NCI-H1694 (cell line): ENCODE measurements at regions not wholly inside any gene's neighbourhood (a gene's known extent, or its start where the extent isn't known, plus 50 kb on each side); places are given as distances from the start of the nearest gene placed in this dataset.
A peak's percentile ranks its signal among the peaks of the same experiment; 100 is the strongest.

Experiments used
- DNase-seq: peaks from one replicate; lab custom pipeline; 2025; lab: John Stamatoyannopoulos, UW

DNA sequence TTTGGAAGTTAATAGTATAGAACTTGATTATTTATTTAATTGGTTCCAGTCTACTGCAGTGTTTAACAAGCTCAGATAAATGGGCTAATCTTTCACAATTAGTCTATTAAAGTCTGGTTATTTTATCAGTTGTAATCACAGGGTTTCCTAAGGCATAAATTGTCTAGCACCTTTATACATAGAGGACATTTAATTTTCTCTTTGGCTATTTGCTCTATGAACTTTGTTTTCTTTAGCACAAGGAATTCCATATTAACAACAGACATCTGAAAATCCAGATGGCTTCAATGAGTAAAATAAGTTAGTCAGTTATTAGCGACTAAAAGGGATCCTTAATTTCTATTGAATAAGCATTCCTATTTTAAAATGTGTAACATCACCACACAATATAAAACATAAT lies 1350.8 kb upstream of the SLC10A2 start:
- no peak for DNase-seq

DNA sequence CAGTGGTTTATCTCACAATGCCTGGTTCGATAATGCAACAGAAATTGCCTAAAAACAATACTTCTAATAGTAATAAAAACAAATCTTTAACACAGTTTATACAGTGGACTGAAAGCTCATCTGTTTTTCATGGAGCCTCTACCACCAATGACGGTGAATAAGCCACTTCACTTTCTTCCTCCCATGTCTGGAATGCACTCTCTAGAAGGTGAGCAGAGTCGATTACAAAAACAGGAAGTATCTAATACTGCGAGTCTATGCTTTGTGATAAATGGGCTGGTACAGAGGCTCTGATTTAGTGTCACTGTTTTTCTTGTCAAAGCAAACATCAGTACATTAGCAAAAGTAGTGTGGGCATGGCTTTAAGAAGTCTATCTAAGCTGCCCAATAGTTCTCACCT lies 1348.6 kb upstream of the SLC10A2 start:
- no peak for DNase-seq

DNA sequence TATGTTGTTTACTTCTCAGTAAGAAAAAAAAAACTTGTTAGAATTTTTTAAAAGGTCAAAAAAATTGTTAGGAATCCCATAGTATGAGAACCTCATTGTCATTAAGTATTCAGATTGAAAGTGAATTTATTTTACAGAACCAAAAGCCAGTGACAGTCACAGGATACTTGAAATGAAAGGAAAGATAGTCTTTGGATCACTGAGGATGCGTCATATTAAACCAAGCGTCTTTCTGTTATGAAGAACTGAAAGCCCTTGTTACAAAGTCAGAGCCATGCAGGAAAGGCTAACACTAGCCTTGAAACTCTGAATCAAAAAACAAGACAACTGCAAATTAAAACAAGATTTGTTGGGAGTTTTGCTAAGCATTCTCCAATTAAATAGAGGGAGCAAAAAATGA lies 1348.0 kb upstream of the SLC10A2 start:
- no peak for DNase-seq

DNA sequence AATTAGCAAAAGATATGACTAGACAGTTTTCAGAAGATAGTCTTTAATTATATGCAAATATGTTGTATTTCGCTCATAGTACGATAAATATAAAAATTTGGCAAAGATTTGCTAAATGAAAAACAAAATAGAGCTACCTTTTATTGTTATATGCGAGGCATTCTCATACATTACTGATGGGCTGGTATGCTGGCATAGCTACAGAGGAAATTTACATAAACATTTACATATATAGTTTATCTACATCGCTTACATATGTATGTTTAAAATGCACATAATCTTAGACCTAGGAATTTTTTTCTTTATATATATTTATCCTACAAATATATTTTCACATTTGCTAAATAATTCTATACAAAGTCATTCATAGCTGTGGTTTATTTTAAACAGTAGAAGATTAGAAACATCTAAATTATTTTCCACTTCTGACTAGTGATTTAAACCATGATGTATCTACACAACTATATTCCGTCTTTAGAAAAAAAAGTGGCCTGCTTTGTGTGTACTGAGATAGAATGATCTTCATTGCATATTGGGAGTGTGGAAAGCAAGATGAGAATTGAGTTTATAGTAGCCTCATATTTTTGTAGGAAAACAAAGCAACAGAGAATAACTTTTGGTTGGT lies 1345.0 kb upstream of the SLC10A2 start:
- no peak for DNase-seq

DNA sequence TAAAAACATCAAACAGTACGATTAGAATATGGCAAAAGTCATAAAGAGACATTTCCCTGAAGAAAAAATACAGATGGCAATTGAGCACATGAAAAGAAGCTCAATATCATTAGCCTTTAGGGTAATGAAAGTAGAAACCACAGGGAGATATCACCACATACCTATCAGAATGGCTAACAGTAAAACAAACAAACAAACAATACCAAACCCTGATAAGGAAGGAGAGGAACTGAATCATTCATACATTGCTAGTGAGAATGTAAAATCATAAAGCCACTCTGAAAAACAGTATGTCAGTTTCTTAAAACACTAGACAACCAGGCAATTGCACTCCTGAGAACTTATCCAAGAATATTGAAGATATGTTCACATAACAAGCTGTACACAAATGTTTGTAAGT lies 1342.5 kb upstream of the SLC10A2 start:
- DNase-seq, result no peak

DNA sequence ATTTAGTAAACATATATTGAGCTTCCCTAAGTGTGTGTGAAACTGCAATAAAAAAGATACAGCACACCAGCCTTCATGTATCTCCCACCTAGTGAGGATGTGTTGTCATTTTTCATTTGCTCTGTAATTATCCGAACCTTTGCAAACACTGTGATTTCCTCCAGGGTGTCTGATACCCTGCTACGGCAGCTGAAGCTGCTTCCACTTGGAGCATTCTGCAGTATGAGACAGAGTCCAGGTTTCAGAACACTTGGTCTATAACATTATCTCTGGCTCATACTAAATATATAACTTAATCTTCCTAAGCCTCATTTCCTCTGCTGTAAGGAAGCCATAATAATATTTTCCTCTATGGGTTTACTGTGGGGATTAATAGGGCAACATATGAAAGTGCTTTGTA lies 1338.1 kb upstream of the SLC10A2 start:
- no peak for DNase-seq

DNA sequence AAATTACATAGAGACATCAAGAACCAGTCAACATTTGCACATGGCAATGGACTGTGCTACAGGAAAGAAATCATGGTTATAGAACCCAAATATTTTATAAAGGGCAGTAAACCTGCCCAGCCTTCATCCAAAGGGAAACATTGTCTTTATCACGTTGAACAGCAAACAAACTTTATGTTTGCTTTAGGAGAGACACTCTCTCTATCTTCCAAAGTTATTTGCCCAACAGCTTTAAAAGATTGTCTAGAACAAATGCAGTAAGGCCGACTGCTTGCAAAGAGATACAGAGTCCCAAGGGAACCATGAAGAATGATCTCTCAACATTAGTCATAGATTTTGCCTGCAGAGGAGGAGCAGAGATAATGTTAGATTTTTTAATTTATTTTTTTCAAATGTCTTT lies 1323.5 kb upstream of the SLC10A2 start:
- DNase-seq, result no peak

DNA sequence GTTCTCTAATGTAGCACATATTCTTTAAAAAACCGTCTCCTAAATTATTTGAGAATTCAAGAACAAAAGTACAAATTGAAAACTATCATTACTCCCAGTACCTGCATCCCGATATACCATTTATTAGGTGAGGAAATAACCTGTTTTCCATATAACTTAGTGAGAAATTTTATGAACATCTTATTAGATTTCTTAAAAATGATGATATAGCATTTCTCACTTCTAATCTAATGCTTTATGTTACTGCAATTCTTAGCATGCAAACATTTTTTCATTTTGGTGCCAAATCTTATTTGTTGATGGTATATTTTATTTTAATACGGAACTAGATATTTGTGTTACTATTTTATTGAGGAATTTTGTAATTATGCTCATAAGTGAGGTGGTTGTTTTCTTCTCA lies 1321.3 kb upstream of the SLC10A2 start:
- DNase-seq, result no peak

DNA sequence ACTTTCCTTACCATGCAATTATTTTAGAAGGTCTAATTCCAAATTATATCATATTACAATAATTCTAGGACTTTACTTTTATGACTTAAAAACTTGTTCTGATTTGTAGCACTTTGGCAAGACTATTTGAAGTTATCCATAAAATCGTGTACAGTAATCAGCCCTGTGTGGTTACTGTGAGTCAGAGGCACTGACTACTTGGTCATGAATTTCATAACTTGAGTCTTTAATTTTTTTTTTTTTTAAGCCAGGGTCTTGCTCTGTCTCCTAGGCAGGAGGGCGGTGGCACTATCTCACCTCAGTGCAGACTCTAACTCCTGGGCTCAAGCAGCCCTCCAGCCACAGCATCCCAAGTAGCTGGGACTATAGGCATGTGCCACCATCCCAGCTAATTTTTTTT lies 1319.2 kb upstream of the SLC10A2 start:
- DNase-seq, result no peak

DNA sequence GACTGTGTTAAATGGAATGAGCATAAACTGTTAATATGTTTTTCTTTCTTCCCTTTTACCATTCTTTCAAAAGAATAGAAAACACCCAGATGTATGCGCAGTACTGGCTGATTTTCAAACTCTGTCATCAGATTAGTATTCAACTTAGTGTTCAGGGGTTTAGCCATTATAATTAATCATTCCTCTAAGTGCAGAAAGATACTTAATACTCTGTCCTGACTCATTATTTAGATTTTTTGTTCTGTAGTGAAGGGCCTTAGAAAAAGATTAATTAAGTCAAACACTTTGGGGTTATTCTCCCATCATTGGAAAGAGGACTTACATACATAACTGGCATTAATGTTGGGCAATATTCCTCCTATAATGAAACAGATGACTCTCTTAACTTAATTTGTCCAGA lies 1316.7 kb upstream of the SLC10A2 start:
- no peak for DNase-seq

DNA sequence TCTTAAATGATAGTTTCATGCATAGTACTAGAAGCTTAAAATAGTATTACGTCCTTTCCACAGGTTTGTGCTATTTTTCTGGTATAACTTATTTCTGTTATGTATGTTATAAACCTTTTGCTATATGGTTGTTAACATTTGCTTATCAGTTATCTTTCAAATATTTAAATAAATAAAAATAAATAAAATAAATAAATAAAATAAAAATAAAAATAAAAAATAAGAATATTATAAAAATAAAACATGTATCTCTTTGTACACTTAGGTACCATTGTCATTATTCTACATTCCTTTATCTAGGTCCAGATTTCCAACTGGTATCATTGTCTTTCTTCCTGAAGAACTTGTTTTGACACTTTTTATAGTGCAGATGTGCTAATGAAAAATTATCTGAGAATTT lies 1310.4 kb upstream of the SLC10A2 start:
- no peak for DNase-seq

DNA sequence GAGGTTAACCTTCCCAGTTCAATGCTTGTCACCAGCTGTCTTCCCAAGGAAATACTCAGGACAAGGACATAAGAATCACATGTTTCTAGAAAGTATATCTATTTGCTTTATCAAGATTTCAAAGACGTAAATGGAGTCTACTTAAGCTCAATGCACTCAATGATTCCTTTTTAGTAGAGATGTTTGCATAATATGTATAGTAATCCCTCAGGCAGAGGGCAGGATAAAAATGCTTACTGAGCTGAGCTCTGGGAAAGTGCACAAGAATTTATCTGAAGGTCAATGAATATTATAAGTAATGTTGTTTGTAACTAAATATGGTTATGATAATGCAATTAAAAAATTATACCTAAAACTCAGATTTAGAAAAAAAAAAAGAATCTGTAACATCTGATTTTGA lies 1309.4 kb upstream of the SLC10A2 start:
- no peak for DNase-seq

DNA sequence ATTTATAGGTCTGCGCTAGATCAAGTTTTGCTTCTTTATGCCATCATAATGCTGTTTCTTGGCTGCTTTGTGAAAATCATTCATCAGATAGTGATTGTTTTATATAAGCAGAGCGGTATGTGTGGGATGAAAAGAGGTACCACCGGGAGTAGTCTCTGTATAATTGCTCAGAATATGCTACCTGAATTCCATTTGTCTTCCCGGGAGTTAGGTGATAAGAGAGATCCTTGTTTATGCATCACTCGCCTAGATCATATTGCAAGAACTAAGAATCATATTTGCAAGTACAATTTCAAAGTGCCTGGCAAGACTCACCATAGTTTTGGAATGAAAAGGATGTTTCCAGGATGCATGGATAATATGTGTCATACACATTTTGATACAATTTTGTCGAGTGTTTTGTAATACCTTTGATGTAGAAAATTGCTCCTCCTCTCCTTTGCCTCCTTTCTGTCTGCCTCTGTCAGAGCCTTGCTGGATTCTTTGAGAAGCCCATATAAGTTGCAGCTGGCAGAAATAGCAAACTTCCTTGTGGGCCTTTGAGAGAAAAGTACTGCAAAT lies 1306.0 kb upstream of the SLC10A2 start:
- DNase-seq, result no peak

DNA sequence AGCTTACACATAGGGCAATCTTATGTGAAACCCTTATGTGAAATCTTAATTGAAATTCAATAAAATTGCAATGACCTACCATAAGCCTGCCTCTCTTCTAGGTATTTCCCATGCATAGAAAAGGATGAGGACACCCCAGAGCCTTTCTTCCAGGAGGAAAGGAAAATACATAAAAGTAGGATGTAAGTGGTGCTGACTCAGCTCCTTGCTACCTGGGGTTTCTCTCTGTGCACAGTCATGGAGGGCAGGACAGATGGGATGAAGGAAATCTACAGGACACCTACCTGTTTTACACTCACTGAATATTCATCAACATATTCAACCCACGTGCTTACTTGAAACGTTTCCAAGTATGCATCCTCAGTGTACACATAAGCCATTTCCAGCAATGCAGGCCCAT lies 1299.2 kb upstream of the SLC10A2 start:
- DNase-seq, result no peak

DNA sequence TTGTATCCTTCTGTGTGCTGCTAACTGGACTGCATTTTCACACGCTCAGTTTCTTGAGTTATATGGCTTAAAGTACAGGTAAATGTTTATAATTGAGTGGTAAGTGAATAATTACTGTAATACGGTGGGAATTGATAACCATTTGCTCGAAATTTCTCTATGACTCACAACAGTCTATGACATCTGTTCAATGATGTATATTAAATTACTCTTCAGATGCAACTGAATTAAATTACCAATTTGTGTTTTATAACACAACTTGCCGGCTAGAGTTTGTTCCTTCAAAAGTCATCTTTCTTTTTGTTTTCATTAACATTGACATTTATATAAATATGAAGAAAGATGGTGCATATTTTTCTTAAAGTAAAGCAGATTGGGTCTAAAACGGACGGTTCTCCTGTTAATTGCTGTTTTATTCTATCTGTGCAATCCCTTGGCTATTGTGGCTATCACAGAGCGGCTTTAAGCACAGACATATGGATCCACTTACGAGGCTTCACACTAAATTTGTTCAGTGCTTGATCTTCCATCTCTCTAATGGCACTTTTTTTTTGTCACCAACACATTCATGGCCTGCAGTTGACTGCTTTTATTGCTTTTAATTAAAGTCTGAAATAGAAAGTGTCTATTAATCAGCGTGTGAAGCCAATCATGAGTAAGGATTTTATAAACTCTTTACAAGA lies 1291.6 kb upstream of the SLC10A2 start:
- DNase-seq, result no peak

DNA sequence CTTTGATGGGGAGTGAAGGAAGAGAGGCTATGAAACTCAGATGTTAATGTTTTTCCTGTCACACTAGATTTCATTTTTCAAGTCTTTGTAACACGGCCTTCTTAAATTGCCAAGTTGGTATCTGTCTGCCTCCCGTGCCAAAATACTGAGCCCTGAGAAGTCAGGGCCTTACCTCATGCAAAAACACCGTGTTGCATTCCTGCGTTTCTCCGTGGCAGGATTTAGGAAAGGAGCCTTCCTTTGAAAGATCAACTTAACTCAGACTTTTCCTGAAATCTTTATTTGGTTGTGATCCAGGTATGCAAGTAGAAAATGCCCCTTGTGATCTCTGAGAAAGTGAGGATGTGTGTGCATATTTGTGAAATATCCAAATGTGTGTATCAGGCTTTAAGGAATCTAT lies 1291.0 kb upstream of the SLC10A2 start:
- DNase-seq, result no peak

DNA sequence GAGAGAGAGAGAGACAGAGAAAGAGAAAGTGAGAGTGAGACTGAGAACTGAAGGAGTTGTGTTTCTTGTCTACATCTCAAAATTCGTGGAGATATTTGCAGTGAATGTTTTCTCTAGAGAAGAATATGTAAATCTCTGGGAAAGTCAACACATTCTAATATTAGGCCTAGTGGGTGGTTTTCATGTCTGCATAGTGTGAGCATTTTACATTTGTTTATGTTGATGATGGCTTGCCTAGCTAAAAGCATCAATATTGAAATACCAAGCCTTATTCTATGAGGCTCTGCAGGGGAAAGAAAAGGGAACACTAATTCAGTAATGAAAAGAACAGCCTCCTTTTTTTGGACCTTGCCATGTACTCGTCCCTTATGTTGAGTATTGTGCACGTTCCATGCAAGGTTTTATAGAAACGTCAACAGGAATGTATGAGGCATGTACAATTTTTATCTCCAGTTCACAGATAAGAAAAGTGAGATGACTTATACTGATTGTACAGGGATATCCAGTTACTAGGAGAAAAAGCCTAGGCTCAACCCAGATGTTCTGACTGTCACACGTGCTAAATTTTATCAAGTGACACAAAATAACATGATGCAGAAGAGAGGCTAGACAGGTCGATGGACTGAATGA lies 1288.9 kb upstream of the SLC10A2 start:
- no peak for DNase-seq

DNA sequence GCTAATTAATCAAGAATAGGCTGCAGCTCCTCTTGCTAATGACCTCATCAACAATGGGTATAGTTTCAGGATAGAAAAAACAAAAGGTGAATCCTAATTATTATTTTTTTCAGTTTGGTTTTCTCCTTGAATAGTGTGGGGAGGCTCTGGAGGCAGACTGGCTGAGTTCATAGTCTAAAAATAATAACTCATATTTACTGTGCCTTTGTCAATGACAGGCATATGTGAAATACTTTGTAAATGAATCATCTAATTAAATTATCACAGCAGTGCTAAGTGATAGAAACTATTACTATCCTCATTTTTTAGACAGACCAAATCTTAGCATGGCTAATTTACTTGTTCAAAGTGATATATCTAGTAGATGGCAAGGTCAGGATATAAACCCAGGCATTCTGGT lies 1261.0 kb upstream of the SLC10A2 start:
- DNase-seq, result no peak

DNA sequence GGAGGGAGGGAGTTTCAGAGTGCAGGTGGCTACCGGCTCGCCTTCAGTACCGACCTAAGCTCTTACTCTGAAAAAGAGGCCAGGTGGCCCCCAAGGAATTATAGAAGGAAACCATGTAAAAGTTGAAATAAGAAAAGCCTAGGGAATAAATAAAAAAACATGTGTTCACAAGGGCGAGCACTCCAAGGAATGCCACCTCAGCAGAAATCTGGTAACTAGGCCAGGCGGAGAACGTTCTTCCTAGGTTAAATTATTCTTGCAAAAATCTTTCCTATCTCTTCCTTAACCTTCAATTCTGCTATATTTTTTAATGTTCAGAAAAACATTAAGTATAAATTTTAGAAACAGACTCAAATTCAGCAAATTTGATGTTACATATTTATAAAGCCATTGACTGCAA lies 1260.3 kb upstream of the SLC10A2 start:
- no peak for DNase-seq

DNA sequence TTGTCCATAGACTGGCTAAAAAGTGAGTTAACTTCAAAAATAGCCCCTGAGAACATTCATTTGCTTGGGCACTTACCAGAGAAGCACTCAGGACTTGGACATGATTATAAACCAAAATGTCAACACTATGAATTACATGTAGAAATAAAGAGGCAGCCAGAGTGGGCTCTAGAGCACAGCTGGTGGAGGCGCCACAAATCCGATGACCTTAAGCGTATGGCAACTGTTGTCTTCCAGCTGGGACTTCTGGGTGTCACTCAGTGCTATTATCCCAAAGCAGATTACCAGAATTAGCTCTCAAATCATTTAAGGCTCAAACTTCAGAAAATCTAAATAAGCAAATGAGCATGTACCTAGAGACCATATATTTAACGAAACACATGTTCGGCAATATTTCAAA lies 1255.5 kb upstream of the SLC10A2 start:
- no peak for DNase-seq

DNA sequence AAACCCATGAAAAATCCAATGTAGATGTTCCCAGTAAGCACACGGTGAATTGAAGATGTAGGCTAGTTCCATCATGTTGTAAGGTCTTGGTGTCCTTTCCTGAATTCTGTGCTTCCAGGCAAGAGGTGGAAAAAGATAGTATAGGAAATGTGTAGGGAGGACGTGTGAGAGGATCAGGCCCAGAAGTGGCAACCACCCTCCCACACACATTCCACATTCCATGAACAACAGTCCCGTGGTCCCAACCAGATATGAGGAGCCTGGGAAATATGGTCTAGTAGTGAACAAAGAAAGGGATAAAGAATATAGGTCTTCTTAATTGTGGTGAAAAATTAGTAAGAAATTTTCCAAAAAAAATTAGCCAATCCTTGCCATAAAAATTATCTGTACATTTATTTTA lies 1254.2 kb upstream of the SLC10A2 start:
- no peak for DNase-seq

DNA sequence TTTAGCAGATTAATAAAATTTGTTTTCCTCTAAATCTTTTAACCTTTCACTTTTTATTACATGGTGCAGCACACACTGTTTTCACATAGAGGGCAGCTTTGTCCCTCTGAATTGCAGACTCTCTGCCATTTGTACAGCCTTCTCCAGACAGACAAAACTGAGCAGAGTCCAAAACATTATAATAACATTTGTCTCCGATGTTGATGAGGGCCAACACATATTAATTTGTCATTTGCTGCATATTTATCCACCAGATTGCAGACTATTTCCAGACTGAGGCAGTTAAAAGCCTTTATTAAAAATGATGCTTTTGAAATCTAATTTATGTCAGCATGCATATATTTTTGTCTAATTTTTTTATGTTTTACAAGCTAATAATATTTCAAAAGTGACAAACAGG lies 1251.9 kb upstream of the SLC10A2 start:
- peak; percentile 63 for DNase-seq

DNA sequence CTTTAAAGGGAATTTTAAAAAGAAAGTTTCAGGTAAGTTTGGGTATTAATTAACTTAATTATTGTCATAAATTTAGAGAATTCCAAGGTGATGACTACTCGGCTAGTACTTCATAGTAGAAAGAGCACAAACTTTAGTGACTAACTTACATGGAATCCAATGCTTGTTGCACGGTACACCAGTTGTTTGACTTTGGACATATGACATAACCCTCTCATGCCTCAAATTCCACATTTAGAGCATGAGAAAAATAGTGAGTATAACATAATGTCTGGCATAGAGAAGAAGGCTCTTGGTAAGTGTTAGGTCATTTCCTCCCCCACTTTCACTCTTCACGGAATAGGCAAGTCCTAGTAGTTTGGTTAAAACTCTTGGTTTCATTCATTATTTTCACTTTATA lies 1249.4 kb upstream of the SLC10A2 start:
- no peak for DNase-seq
